ENCODE measurements at regions not wholly inside any gene's neighbourhood (a gene's known extent, or its start where the extent isn't known, plus 50 kb on each side); places are given as distances from the start of the nearest gene placed in this dataset.
A peak's percentile ranks its signal among the peaks of the same experiment; 100 is the strongest.
"Not testable (repeated sequence)": the region's sequence is repeated elsewhere in the genome, so short reads cannot be mapped to it uniquely, and the experiment has no call there.

DNA sequence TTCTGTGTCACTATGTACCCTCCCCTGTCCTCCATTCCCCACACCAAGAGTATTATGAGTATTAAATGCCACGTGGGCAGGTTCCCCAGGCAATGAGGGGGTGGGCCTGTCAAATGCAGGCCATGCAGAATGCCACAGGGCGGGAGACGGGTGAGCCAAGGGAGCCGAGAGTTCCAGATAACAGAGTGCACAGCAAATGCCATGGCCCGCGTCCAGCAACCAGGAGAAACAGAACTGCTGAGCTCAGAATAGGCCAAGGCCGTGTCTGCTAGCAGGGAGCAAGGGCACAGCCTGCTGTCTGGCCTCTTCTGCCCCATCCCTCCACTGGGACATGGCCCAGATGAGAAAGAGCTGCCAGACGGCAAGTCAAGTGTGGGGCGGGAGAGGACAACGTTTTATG is 64.4 kb upstream of the PLGLB2 start:
- TF ChIP-seq, protein P1, sequence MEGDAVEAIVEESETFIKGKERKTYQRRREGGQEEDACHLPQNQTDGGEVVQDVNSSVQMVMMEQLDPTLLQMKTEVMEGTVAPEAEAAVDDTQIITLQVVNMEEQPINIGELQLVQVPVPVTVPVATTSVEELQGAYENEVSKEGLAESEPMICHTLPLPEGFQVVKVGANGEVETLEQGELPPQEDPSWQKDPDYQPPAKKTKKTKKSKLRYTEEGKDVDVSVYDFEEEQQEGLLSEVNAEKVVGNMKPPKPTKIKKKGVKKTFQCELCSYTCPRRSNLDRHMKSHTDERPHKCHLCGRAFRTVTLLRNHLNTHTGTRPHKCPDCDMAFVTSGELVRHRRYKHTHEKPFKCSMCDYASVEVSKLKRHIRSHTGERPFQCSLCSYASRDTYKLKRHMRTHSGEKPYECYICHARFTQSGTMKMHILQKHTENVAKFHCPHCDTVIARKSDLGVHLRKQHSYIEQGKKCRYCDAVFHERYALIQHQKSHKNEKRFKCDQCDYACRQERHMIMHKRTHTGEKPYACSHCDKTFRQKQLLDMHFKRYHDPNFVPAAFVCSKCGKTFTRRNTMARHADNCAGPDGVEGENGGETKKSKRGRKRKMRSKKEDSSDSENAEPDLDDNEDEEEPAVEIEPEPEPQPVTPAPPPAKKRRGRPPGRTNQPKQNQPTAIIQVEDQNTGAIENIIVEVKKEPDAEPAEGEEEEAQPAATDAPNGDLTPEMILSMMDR (IDR thresholded peaks at IDR 0.05), result peak in 1 of 4 experiments; percentile 13
- TF ChIP-seq POLR2AphosphoS5 (IDR thresholded peaks at IDR 0.05), result peak in 3 of 4 donors; percentile 56 to 73 (median 71)
- H3K36me3 ChIP-seq; H3K9me3 ChIP-seq; H3K27me3 ChIP-seq; intact Hi-C loops (cut with DNase I); H3K4me3 ChIP-seq: not testable (repeated sequence)
- peak overlapping the region in 2 of 4 donors; percentile 45 to 54 for H3K27ac ChIP-seq
- peaks cover 0 to 10% (median 1%) of the 10 kb centered on the region in 4 donors for H3K4me1 ChIP-seq
- WGBS, 2 donors, result 86 to 89% methylated on average over 10 of the region's 10 CpGs
- peak; percentile 91 for DNase-seq

- peak; percentile 40 for DNase-seq
- Histone ChIP-seq H3K4me1 (peaks cover 0 to 10% (median 1%) of the 10 kb centered on the region in 4 donors), H3K27ac (peak overlapping the region in 1 of 4 donors; percentile 54)
- H3K4me3 ChIP-seq; intact Hi-C loops (cut with DNase I); H3K36me3 ChIP-seq; H3K9me3 ChIP-seq; H3K27me3 ChIP-seq: not testable (repeated sequence)
- WGBS, 2 donors, result 92 to 99% methylated on average over 5 of the region's 5 CpGs
Observed at GRCh38 chr2:87683961-87684360, 63.9 kb upstream of the PLGLB2 start.

GRCh38 chr2:87685558-87685957 is 62.3 kb upstream of the PLGLB2 start:
- H3K27ac ChIP-seq; H3K4me3 ChIP-seq; H3K9me3 ChIP-seq; H3K36me3 ChIP-seq; H3K27me3 ChIP-seq; intact Hi-C loops (cut with DNase I): not testable (repeated sequence)
- peaks cover 0 to 10% (median 1%) of the 10 kb centered on the region in 4 donors for H3K4me1 ChIP-seq
- peak; percentile 53 for DNase-seq
- 93 to 97% methylated on average over 9 of the region's 11 CpGs for WGBS, 2 donors

- WGBS, 2 donors, result no CpG with 5 or more reads among the region's 7 CpGs
- H3K9me3 ChIP-seq; H3K27me3 ChIP-seq; intact Hi-C loops (cut with DNase I); H3K27ac ChIP-seq; DNase-seq; H3K4me3 ChIP-seq; H3K36me3 ChIP-seq: not testable (repeated sequence)
- peaks cover 0 to 10% (median 1%) of the 10 kb centered on the region in 4 donors for H3K4me1 ChIP-seq
Observed at GRCh38 chr2:87686873-87687549, 60.9 kb upstream of the PLGLB2 start.

DNA sequence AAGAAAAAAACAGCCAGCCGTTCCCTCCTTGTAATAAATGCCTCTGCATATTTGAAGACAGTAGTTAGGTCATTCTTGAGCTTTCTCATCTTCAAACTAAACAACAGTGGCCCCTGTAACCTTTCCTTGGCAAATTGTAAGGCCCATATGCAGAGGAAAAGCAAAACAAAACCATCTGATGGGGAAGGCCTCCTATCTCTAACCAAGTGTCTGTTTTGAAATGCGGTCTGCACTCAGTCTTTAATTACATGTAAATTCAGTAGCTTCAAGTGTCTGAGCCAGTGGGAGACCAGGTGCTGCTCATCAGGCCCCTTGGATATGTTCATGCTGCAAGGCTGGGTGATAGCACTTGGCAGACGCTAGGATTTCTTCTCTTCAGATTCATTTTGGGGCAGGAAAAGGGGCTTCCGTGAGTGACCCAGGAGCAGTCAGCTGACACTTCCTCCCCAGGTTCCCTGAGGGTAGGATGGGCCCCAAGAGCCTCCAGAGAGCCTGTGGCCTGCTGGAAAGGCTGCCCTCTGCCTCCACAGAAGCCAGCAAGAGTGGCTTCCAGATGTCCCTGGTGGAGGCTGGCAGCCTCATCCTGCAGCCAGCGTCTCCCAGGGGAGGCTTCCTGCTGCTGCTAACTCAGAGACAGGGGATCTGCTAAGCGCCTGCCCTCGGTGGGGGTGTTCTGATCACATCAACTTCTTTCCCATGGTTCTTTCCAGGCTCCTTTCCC is 60.2 kb upstream of the PLGLB2 start:
- H3K27me3 ChIP-seq; H3K36me3 ChIP-seq; H3K9me3 ChIP-seq; DNase-seq; H3K4me3 ChIP-seq; intact Hi-C loops (cut with DNase I); H3K27ac ChIP-seq: not testable (repeated sequence)
- H3K4me1 ChIP-seq, result peaks cover 0 to 10% (median 1%) of the 10 kb centered on the region in 4 donors
- 63 to 84% methylated on average over 4 of the region's 7 CpGs for WGBS, 2 donors

GRCh38 chr2:87691899-87692592 is 55.8 kb upstream of the PLGLB2 start:
- H3K9me3 ChIP-seq; intact Hi-C loops (cut with DNase I); H3K36me3 ChIP-seq; H3K4me3 ChIP-seq; H3K27me3 ChIP-seq; H3K4me1 ChIP-seq; DNase-seq; H3K27ac ChIP-seq: not testable (repeated sequence)
- WGBS, 2 donors, result 92 to 93% methylated on average over 1 of the region's 1 CpG

GRCh38 chr2:87692914-87693313 is 55.0 kb upstream of the PLGLB2 start:
- H3K4me3 ChIP-seq; H3K27ac ChIP-seq; intact Hi-C loops (cut with DNase I); H3K36me3 ChIP-seq; H3K4me1 ChIP-seq; H3K9me3 ChIP-seq; H3K27me3 ChIP-seq; DNase-seq: not testable (repeated sequence)
- WGBS, 2 donors, result 27 to 72% methylated on average over 2 of the region's 2 CpGs

DNA sequence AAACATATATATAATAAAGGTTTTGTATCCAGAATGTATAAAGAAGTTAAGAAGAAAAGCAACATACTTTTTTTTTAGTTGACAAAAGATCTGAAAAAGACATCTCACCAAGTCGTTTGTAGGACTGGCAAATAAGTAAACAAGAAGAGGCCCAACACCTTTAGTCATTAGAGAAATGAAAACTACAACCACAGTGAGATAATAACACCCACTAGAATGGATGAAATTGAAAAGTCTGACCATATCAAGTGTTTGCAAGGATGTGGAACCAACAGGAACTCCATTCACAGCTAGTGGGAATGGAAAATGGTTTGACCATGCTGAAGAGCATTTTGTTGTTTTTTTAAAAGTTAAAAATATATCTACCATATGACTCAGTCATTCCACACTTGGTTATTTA is 54.0 kb upstream of the PLGLB2 start:
- WGBS, 2 donors, result no CpG with 5 or more reads among the region's 1 CpG
- H3K4me3 ChIP-seq; H3K9me3 ChIP-seq; DNase-seq; intact Hi-C loops (cut with DNase I); H3K27me3 ChIP-seq; H3K27ac ChIP-seq; H3K4me1 ChIP-seq; H3K36me3 ChIP-seq: not testable (repeated sequence)

DNA sequence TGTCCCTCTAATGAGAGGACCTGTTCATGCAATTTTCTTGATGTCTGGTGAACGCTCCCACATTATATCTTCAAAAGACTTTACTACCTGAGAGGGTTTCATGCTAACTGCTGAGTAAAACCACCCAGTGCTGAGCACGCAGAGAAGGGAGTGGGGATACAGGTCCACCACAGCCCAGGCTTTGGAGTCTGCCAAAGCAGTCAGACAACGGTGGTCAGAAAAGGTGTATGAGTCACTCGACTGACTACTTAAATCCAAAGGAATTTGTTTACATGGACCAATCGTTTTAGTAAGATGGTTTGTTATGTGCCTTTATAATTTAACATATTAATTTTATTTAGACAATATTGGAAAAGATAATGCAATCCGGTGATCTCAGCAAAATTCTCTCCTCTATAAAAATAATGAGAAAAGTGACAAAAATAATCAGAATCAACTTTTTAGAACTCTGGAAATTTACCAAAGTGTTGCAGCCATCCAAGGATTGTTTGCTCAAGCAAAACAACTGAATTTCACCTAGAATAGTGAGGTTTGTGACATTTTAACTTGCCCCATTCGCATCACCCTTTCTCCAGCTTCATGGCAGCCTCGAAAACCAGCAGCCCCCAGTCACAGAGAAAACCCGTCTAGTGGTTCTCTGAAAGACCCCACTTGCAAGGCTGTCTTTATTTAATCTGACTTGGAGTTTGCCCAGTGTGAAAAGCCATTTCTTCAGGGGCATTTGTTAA is 52.1 kb upstream of the PLGLB2 start:
- H3K9me3 ChIP-seq; intact Hi-C loops (cut with DNase I): not testable (repeated sequence)
- 86 to 93% methylated on average over 8 of the region's 9 CpGs for WGBS, 2 donors

More for the DNA sequence above, 52.1 kb upstream of the PLGLB2 start:
- not testable (repeated sequence) for H3K4me3 ChIP-seq, H3K36me3 ChIP-seq, H3K27me3 ChIP-seq, H3K4me1 ChIP-seq, H3K27ac ChIP-seq, DNase-seq
